ENCODE measurements at regions not wholly inside any gene's neighbourhood (a gene's known extent, or its start where the extent isn't known, plus 50 kb on each side); places are given as distances from the start of the nearest gene placed in this dataset.

GRCh38 chr21:22174746-22175145 is 1176.5 kb downstream of the NCAM2 start:
- Histone ChIP-seq H2BK15ac (ENCODE audit: low read length) (no peak overlapping the region), H3K4ac (replicated peaks; ENCODE audit: insufficient read length, low read depth, low read length) (no peak overlapping the region), H2BK20ac (ENCODE audit: low read length) (no peak overlapping the region), H2BK12ac (ENCODE audit: low read depth, low read length) (no peak overlapping the region), H4K91ac (replicated peaks; ENCODE audit: insufficient read length, low read length) (no peak overlapping the region), H4K8ac (ENCODE audit: extremely low read depth, insufficient read depth, low read length) (no peak overlapping the region), H3K36me3 (ENCODE audit: control insufficient read depth in 2 of 4, insufficient read depth in 4 of 4, low read length in 3 of 4) (no peaks in the 10 kb centered on the region), H2BK120ac (replicated peaks; ENCODE audit: low read depth, low read length) (no peak overlapping the region), H3K27ac (ENCODE audit: low read depth, low read length) (no peak overlapping the region), H4K5ac (ENCODE audit: insufficient read length, low read depth, low read length) (no peak overlapping the region), H3K27me3 (replicated peaks in 1 of 4; ENCODE audit: control insufficient read depth in 3 of 4, extremely low read depth in 1 of 4, insufficient read depth in 3 of 4, low read length in 3 of 4) (no peaks in the 10 kb centered on the region), H3K4me3 (ENCODE audit: extremely low read depth in 1 of 4, insufficient read depth in 2 of 4, low read depth in 3 of 4, low read length in 4 of 4) (no peak overlapping the region), H2BK5ac (ENCODE audit: low read depth, low read length) (no peak overlapping the region), H3K23me2 (ENCODE audit: low read depth, low read length) (no peaks in the 10 kb centered on the region), H3K79me1 (ENCODE audit: low read depth, low read length) (no peaks in the 10 kb centered on the region), H2AK5ac (ENCODE audit: low read depth, low read length) (no peak overlapping the region), H3K4me2 (ENCODE audit: insufficient read depth in 1 of 2, low read depth in 2 of 2, low read length in 2 of 2) (no peak overlapping the region), H3K14ac (ENCODE audit: insufficient read length) (no peak overlapping the region), H3K23ac (ENCODE audit: insufficient read length) (no peak overlapping the region), H3K9me3 (ENCODE audit: insufficient read depth in 2 of 2, low read depth in 1 of 2, low read length in 1 of 2) (peaks cover 5 to 6% of the 10 kb centered on the region in 2 experiments; a peak in 1 of 4 replicates), H3K18ac (ENCODE audit: extremely low read depth, low read length) (no peak overlapping the region), H3K9ac (replicated peaks in 1 of 4; ENCODE audit: extremely low read depth in 1 of 4, low read depth in 3 of 4, low read length in 3 of 4) (no peak overlapping the region), H2AFZ (ENCODE audit: low read length) (no peak overlapping the region), H3K4me1 (replicated peaks in 1 of 4; ENCODE audit: control insufficient read depth in 3 of 4, insufficient read depth in 4 of 4, low read length in 3 of 4) (no peaks in the 10 kb centered on the region), H3K79me2 (ENCODE audit: control insufficient read depth in 1 of 2, insufficient read depth in 2 of 2, low read length in 2 of 2) (no peaks in the 10 kb centered on the region), H4K20me1 (replicated peaks in 1 of 2; ENCODE audit: control insufficient read depth in 1 of 2, insufficient read depth in 2 of 2, low read length in 2 of 2) (no peaks in the 10 kb centered on the region), H3K56ac (replicated peaks; ENCODE audit: insufficient read length, low read depth, low read length) (no peak overlapping the region)
- FAIRE-seq (no peak), DNase-seq (ENCODE audit: low read depth in 1 of 2, low spot score in 2 of 2) (no peak)
- POLR2A ChIA-PET (ENCODE audit: partially characterized antibody): no interaction called here
- CTCF ChIA-PET (ENCODE audit: partially characterized antibody): no interaction called here
- 96% methylated on average over 1 of the region's 1 CpG; no CpG with 5 or more reads in 1 of the 2 experiments for WGBS, 2 experiments (ENCODE audit: extremely low coverage in 1 of 2, insufficient coverage in 1 of 2, insufficient read length in 1 of 2, insufficient replicate concordance in 2 of 2, low coverage in 1 of 2, low lambda C conversion rate in 2 of 2, missing lambda C conversion rate in 1 of 2)
- TF ChIP-seq POLR2A (IDR thresholded peaks at IDR 0.05; ENCODE audit: control extremely low read depth in 1 of 2, low read depth in 2 of 2, low read length in 2 of 2): no peak
- TF ChIP-seq TCF12 (IDR thresholded peaks at IDR 0.05; ENCODE audit: low read depth, low read length): no peak
- no peak for TF ChIP-seq RXRA (IDR thresholded peaks at IDR 0.05; ENCODE audit: insufficient read depth, low read depth, low read length)
- no peak for TF ChIP-seq TAF1 (IDR thresholded peaks at IDR 0.05; ENCODE audit: low read depth, low read length)
- no peak for TF ChIP-seq RFX5 (IDR thresholded peaks at IDR 0.05; ENCODE audit: borderline replicate concordance, low read depth, low read length)
- no peak for TF ChIP-seq POLR2AphosphoS5 (IDR thresholded peaks at IDR 0.05; ENCODE audit: low read depth, low read length)
- no peak for TF ChIP-seq BCL11A (IDR thresholded peaks at IDR 0.05; ENCODE audit: low read depth in 2 of 2, low read length in 2 of 2)
- no peak for TF ChIP-seq NRF1 (IDR thresholded peaks at IDR 0.05; ENCODE audit: low read depth, low read length)
- no peak for TF ChIP-seq CHD2 (IDR thresholded peaks at IDR 0.05; ENCODE audit: low read length)
- no peak for TF ChIP-seq TBP (IDR thresholded peaks at IDR 0.05; ENCODE audit: low read depth, low read length)
- no peak for TF ChIP-seq CTCF (IDR thresholded peaks at IDR 0.05; ENCODE audit: control extremely low read depth in 1 of 3, insufficient read depth in 1 of 3, low read depth in 1 of 3, low read length in 3 of 3)
- no peak for TF ChIP-seq USF2 (IDR thresholded peaks at IDR 0.05; ENCODE audit: low read length)
- TF ChIP-seq SAP30 (IDR thresholded peaks at IDR 0.05; ENCODE audit: insufficient read depth, insufficient replicate concordance, low read length): no peak

All from H1 (cell line).